ENCODE measurements at regions not wholly inside any gene's neighbourhood (a gene's known extent, or its start where the extent isn't known, plus 50 kb on each side); places are given as distances from the start of the nearest gene placed in this dataset.
"Not testable (repeated sequence)": the region's sequence is repeated elsewhere in the genome, so short reads cannot be mapped to it uniquely, and the experiment has no call there.

DNA sequence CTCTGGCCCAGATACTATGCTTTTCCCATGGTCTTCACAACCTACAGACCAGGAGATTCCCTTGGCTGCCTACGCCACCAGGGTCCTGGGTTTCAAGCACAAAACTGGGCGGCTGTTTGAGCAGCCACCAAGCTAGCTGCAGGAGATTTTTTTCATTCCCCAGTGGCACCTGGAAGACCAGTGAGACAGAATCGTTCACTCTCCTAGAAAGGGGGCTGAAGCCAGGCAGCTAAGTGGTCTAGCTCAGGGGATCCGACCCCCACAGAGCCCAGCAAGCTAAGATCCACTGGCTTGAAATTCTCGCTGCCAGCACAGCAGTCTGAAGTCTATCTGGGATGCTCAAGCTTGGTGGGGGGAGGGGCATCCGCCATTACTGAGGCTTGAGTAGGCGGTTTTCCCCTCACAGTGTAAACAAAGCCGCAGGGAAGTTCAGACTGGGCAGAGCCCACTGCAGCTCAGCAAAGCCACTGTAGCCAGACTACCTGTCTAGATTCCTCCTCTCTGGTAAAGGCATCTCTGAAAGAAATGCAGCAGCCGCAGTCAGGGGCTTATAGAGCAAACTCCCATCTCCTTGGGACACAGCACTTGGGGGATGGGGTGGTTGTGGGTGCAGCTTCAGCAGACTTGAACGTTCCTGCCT is 168.7 kb upstream of the ADAMTSL1 start:
- POLR2A ChIA-PET, H3K4me1 Mint-ChIP-seq, CTCF ChIA-PET: not testable (repeated sequence)

DNA sequence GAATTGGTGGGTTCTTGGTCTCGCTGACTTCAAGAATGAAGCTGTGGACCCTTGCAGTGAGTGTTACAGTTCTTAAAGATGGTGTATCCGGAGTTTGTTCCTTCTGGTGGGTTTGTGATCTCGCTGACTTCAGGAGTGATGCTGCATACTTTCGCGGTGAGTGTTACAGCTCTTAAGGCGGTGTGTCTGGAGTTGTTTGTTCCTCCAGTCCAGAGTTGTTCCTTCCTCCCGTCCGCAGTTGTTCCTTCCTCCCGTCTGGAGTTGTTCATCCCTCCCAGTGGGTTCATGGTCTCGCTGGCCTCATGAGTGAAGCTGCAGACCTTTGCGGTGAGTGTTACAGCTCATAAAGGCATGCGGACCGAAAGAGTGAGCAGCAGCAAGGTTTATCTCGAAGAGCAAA is 159.6 kb upstream of the ADAMTSL1 start:
- ChIA-PET POLR2A (no interaction called here), CTCF (no interaction called here)
- Histone ChIP-seq H3K9me3 (ENCODE audit: low read length) (no peaks in the 10 kb centered on the region), H3K36me3 (ENCODE audit: insufficient read depth, low read length) (no peaks in the 10 kb centered on the region), H3K4me1 (ENCODE audit: insufficient read depth, low read length) (no peaks in the 10 kb centered on the region), H3K27me3 (ENCODE audit: insufficient read depth, low read length, poor library complexity, severe bottlenecking) (no peaks in the 10 kb centered on the region), H3K4me3 (ENCODE audit: low read length) (no peak overlapping the region), H3K27ac (ENCODE audit: low read depth, low read length) (no peak overlapping the region)
- no peaks in the 10 kb centered on the region for H3K36me3 Mint-ChIP-seq
- no peak overlapping the region for H3K27ac Mint-ChIP-seq
- H3K4me3 Mint-ChIP-seq: no peak overlapping the region
- DNase-seq: no peak
- H3K9me3 Mint-ChIP-seq: peaks cover 0 to 9% (median 8%) of the 10 kb centered on the region in 5 donors
- peaks cover 0 to 1% of the 10 kb centered on the region in 2 donors for H3K27me3 Mint-ChIP-seq
- H3K4me1 Mint-ChIP-seq: no peaks in the 10 kb centered on the region

More for the DNA sequence above, 168.7 kb upstream of the ADAMTSL1 start:
- H3K27me3 Mint-ChIP-seq; H3K36me3 Mint-ChIP-seq; H3K36me3 ChIP-seq (ENCODE audit: insufficient read depth, low read length); H3K4me3 Mint-ChIP-seq; H3K27ac Mint-ChIP-seq; DNase-seq; H3K9me3 ChIP-seq (ENCODE audit: low read length); H3K4me3 ChIP-seq (ENCODE audit: low read length); H3K9me3 Mint-ChIP-seq; H3K27ac ChIP-seq (ENCODE audit: low read depth, low read length); H3K27me3 ChIP-seq (ENCODE audit: insufficient read depth, low read length, poor library complexity, severe bottlenecking); H3K4me1 ChIP-seq (ENCODE audit: insufficient read depth, low read length): not testable (repeated sequence)

DNA sequence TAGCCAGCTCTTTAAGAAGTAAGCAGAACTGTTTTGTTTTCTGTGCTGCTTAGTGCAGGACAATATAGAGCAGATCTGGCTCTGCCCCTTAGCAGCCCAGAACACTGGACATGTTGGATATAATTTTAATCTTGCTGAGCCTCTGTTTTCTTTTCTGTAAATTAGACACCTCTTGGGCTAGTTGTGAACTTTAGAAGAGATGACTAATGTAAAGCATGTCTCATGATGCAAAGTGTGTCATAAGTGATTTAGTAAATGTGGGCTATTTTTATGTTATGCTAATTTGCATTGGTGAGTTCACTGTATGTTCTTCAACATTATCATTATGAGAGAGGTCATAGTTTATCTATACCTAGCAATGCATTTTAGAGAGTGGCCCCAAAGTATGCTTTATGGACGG is 156.1 kb upstream of the ADAMTSL1 start:
- H3K27me3 ChIP-seq (ENCODE audit: insufficient read depth, low read length, poor library complexity, severe bottlenecking): no peaks in the 10 kb centered on the region
- Mint-ChIP-seq H3K27ac (no peak overlapping the region), H3K27me3 (peaks cover 1 to 3% of the 10 kb centered on the region in 2 donors), H3K4me1 (no peaks in the 10 kb centered on the region), H3K9me3 (peaks cover 0 to 11% (median 4%) of the 10 kb centered on the region in 5 donors), H3K4me3 (no peak overlapping the region), H3K36me3 (no peaks in the 10 kb centered on the region)
- H3K4me1 ChIP-seq (ENCODE audit: insufficient read depth, low read length): no peaks in the 10 kb centered on the region
- no peaks in the 10 kb centered on the region for H3K9me3 ChIP-seq (ENCODE audit: low read length)
- no peak overlapping the region for H3K27ac ChIP-seq (ENCODE audit: low read depth, low read length)
- ChIA-PET CTCF (no interaction called here), POLR2A (no interaction called here)
- H3K36me3 ChIP-seq (ENCODE audit: insufficient read depth, low read length): no peaks in the 10 kb centered on the region
- H3K4me3 ChIP-seq (ENCODE audit: low read length): no peak overlapping the region
- no peak for DNase-seq

DNA sequence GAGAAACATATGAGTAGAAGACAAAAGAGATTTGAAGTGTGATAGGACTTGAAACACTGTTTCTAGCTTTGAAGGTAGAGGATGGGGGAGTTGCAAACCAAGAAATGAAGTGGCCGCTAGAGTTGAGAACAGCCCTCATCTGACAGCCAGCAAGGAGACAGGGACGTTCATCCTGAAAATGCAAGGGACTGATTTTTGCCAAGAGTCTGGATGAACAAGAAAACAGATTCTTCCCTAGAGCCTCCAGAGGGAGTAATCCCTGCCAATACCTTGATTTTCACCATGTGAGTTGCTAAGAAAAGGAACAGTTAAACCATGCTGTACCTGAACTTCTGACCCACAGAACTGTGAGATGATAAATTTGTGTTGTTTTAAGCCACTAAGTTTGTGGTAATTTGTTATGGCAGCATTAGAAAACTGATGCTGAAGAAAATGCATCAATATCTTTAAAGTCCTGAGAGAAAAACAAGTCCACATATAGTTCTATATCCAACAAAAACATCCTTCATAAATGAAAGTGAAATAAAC is 154.0 kb upstream of the ADAMTSL1 start:
- no peak for DNase-seq
- ChIA-PET CTCF (no interaction called here), POLR2A (no interaction called here)
- Mint-ChIP-seq H3K36me3 (no peaks in the 10 kb centered on the region), H3K4me3 (no peak overlapping the region), H3K9me3 (peaks cover 0 to 9% (median 0%) of the 10 kb centered on the region in 5 donors), H3K4me1 (no peaks in the 10 kb centered on the region), H3K27ac (no peak overlapping the region), H3K27me3 (peaks cover 1 to 3% of the 10 kb centered on the region in 2 donors)
- Histone ChIP-seq H3K27me3 (ENCODE audit: insufficient read depth, low read length, poor library complexity, severe bottlenecking) (no peaks in the 10 kb centered on the region), H3K4me1 (ENCODE audit: insufficient read depth, low read length) (no peaks in the 10 kb centered on the region), H3K4me3 (ENCODE audit: low read length) (no peak overlapping the region), H3K36me3 (ENCODE audit: insufficient read depth, low read length) (no peaks in the 10 kb centered on the region), H3K27ac (ENCODE audit: low read depth, low read length) (no peak overlapping the region), H3K9me3 (ENCODE audit: low read length) (no peaks in the 10 kb centered on the region)

DNA sequence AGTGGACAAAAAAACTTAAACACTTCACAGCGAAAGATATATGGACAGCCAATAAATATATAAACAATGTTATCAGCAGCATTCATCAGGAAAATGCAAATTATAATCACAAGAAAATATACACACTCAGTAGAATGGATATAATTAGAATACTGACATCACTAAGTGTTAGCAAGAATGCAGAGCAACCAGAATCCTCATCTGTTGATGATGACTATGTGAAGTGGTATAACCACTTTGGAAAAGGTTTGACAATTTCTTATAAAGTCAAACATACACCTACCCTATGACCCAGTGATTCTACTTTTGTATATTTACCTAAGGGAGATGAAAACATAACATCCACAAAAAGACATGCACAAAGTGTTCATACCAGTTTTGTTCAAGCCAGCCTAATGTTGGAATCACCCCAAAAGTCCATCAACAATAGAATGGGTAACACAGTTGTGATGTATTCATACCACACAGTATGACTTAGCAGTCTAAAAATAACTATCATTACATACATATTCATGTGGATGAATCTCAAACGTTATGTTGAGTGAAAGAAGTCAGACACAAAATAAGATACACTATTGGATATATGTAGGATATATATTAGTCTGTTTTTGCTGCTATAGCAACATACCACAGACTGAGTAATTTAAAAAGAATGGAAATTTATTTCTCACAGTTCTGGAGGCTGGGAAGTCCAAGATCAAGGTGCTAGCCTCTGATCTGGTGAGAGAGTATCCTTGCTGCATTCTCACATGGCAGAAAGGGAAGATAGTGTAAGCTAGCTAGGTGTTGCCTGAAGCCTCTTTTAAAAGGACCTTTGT is 148.8 kb upstream of the ADAMTSL1 start:
- Mint-ChIP-seq H3K4me3 (no peak overlapping the region), H3K27ac (no peak overlapping the region), H3K27me3 (no peaks in the 10 kb centered on the region), H3K9me3 (peaks cover 0 to 3% (median 0%) of the 10 kb centered on the region in 5 donors), H3K4me1 (no peaks in the 10 kb centered on the region), H3K36me3 (no peaks in the 10 kb centered on the region)
- DNase-seq: no peak
- Histone ChIP-seq H3K4me1 (ENCODE audit: insufficient read depth, low read length) (no peaks in the 10 kb centered on the region), H3K4me3 (ENCODE audit: low read length) (no peak overlapping the region), H3K27ac (ENCODE audit: low read depth, low read length) (no peak overlapping the region), H3K36me3 (ENCODE audit: insufficient read depth, low read length) (no peaks in the 10 kb centered on the region), H3K27me3 (ENCODE audit: insufficient read depth, low read length, poor library complexity, severe bottlenecking) (no peaks in the 10 kb centered on the region), H3K9me3 (ENCODE audit: low read length) (no peaks in the 10 kb centered on the region)
- ChIA-PET CTCF (no interaction called here), POLR2A (no interaction called here)

DNA sequence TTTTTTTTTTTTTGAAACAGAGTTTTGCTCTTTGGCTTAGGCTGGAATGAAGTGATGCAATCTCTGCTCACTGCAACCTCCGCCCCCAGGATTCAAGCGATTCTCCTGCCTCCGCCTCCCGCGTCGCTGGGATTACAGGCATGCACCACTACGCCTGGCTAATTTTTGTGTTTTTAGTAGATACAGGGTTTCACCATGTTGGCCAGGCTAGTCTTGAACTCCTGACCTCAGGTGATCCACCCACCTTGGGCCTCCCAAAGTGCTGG is 148.3 kb upstream of the ADAMTSL1 start:
- CTCF ChIA-PET; H3K4me3 ChIP-seq (ENCODE audit: low read length); H3K4me1 Mint-ChIP-seq; H3K4me3 Mint-ChIP-seq; DNase-seq; H3K36me3 Mint-ChIP-seq; H3K9me3 ChIP-seq (ENCODE audit: low read length); H3K27me3 ChIP-seq (ENCODE audit: insufficient read depth, low read length, poor library complexity, severe bottlenecking); H3K27me3 Mint-ChIP-seq; H3K27ac ChIP-seq (ENCODE audit: low read depth, low read length); H3K4me1 ChIP-seq (ENCODE audit: insufficient read depth, low read length); H3K9me3 Mint-ChIP-seq; H3K27ac Mint-ChIP-seq; POLR2A ChIA-PET; H3K36me3 ChIP-seq (ENCODE audit: insufficient read depth, low read length): not testable (repeated sequence)

DNA sequence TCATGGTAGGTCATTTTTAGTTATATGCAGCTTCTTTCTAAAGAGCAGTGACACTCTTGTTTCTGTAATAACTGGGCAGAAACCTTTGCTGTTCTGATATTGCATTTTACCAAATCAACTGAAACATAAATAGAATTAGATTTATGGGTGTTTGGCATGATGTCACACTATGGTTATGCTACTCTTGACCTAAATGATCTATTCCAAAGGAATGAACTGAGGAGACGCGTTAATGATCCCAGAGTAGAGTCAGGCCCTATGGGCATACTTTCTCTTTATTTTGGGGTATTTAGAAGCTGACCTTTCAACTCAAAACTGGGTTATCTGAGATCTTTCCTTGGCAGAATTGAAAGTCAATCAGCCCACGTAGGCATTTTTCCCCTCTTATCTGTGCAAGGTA is 146.8 kb upstream of the ADAMTSL1 start:
- no peaks in the 10 kb centered on the region for H3K36me3 Mint-ChIP-seq
- no peaks in the 10 kb centered on the region for H3K36me3 ChIP-seq (ENCODE audit: insufficient read depth, low read length)
- CTCF ChIA-PET: no interaction called here
- H3K27me3 ChIP-seq (ENCODE audit: insufficient read depth, low read length, poor library complexity, severe bottlenecking): no peaks in the 10 kb centered on the region
- no peak for DNase-seq
- no peaks in the 10 kb centered on the region for H3K4me1 Mint-ChIP-seq
- no peak overlapping the region for H3K27ac Mint-ChIP-seq
- no peaks in the 10 kb centered on the region for H3K4me1 ChIP-seq (ENCODE audit: insufficient read depth, low read length)
- no peak overlapping the region for H3K27ac ChIP-seq (ENCODE audit: low read depth, low read length)
- H3K9me3 Mint-ChIP-seq: peaks cover 0 to 3% (median 0%) of the 10 kb centered on the region in 5 donors
- no peak overlapping the region for H3K4me3 Mint-ChIP-seq
- no peaks in the 10 kb centered on the region for H3K27me3 Mint-ChIP-seq
- H3K4me3 ChIP-seq (ENCODE audit: low read length): no peak overlapping the region
- H3K9me3 ChIP-seq (ENCODE audit: low read length): no peaks in the 10 kb centered on the region
- POLR2A ChIA-PET: no interaction called here

DNA sequence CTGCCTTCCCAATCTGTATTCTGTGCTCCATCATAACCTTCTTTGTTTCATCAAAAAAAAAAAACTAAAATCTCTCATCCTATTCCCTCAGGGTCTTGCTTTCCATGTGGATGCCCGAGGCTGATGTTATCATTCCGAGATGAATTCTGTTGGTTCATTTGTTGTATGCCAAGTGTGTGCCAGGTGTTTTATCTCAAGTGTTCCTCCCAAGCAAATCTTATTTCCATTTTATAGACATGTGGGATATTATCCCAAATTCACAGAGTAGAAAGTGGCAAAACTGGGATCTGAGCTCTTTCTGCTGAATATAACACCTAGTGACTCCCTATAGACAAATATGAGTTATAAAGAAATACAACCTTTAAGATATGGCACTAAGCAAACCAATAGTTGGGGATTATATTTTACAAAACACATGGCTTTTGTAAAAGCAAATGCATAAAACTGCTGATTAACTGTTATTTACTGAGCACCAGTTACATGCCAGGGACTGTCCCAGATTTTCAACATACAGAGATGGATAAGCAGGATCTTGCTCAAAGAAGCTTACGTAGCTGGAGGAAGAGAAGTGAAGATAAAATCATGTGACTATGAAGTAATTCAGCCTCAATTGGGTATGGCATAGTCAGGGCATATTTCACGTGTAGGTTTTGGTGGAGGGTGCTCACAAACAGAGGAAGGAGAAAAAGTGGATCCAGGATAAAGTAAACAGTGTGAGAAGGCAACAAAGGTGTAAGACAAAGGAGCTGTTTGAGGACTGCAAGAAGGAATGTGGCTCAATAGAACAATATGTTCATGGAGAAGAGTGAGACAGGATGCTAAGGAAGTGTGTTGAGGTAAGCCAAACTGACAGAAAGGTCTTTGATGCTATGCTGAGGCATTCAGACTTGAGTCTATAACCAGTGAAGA is 143.3 kb upstream of the ADAMTSL1 start:
- H3K9me3 ChIP-seq (ENCODE audit: low read length): no peaks in the 10 kb centered on the region
- H3K27me3 ChIP-seq (ENCODE audit: insufficient read depth, low read length, poor library complexity, severe bottlenecking): no peaks in the 10 kb centered on the region
- DNase-seq: no peak
- H3K4me3 ChIP-seq (ENCODE audit: low read length): no peak overlapping the region
- Mint-ChIP-seq H3K27ac (no peak overlapping the region), H3K4me1 (no peaks in the 10 kb centered on the region), H3K4me3 (no peak overlapping the region), H3K36me3 (no peaks in the 10 kb centered on the region), H3K27me3 (no peaks in the 10 kb centered on the region), H3K9me3 (no peaks in the 10 kb centered on the region)
- ChIA-PET CTCF (interaction anchor here (0.8 kb wide), 1 partner anchor 76 kb away, joined by 3 read pairs; no protein-coding TSS in a partner anchor), POLR2A (no interaction called here)
- no peak overlapping the region for H3K27ac ChIP-seq (ENCODE audit: low read depth, low read length)
- H3K36me3 ChIP-seq (ENCODE audit: insufficient read depth, low read length): no peaks in the 10 kb centered on the region
- no peaks in the 10 kb centered on the region for H3K4me1 ChIP-seq (ENCODE audit: insufficient read depth, low read length)
